GM18505 (cell line): ENCODE measurements at regions not wholly inside any gene's neighbourhood (a gene's known extent, or its start where the extent isn't known, plus 50 kb on each side); places are given as distances from the start of the nearest gene placed in this dataset.

Experiments used
- ATAC-seq: cut with Tn5 transposase; IDR thresholded peaks from one replicate; pipeline ENCODE4 v1.9.1; 2021; ENCODE audit not compliant: unreplicated experiment
- POLR2A ChIP-seq: IDR thresholded peaks from 4 replicates; pipeline ENCODE4 v1.6.1; 2011; ENCODE audit warnings: borderline replicate concordance; ENCODE audit not compliant: insufficient read depth, insufficient read length; ENCODE audit errors: extremely low read depth

DNA sequence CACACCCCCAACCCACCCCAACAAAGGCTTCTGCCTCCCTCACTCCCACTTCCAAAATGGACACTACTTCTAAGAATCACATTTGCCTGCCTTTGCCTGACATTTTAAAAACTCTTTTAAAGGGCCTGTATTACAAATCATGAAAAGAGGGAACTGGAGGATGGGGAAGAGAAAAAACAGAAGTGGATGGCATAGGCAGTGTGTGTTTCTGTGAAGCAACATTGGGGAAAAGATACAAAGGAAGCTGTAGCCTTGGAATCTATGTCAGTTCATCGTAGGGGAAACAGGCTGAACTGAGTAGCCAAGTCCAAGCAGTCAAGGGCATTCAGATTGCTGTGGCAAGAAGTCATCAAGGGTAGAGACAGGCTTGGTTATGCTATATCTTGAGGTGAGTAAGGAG, 273.9 kb downstream of the BTG1 start:
- TF ChIP-seq POLR2A: no peak
- ATAC-seq: no peak

DNA sequence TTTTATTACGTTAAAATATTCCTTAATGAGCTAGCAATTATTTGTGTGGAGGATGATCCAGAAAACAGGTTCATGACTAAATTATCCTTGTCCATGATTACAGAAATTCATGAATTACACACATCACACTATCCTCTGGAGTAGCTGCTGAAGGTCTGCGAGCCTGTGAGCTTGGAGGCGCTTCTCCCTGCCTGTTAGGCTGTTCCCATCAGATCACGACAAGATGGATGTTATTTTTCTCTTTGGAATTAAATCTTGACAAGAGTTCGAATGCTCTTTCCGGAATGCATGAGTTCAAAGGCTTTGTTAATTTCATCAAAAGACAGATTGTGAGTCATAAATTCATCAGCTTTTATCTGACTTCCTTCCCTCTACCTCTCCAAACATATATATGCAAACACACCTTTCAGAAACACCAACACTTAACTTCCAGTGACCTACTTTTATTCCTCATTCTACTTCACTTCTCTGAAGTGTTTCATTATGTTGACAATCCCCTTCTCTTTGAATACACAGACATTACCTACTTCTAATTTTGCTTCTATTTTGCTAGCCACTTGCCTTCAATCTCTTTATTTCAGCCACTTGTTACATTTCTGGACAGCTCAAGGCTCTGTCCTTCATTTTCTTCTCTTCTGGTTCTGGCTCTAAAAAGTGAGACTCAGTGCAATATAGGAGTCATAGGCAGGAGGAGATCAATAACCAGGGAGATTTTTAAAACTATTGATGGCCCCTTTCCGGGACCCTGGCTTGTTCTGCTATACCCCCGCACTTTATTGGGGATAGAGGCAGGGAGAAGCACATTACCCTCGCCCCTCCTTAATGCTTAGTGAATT, 274.6 kb downstream of the BTG1 start:
- ATAC-seq: no peak
- no peak for TF ChIP-seq POLR2A

DNA sequence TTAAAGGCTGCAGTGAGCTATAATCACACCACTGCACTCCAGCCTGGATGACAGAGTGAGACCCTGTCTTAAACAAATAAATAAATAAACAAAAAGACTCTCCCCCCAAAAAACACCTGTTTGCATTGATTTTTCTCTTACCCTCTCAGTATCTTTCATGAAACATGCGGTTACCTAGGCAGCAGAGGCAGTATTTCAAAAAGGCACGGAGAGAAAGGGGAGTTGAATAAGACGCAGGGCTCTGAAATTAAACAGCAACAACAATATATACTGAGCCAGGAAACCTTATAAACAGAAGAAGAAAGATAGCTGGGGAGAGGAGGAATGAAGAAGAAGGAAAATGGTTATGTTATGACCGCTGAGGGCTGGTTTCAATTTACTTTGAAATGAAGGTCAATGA, 277.6 kb downstream of the BTG1 start:
- no peak for TF ChIP-seq POLR2A

DNA sequence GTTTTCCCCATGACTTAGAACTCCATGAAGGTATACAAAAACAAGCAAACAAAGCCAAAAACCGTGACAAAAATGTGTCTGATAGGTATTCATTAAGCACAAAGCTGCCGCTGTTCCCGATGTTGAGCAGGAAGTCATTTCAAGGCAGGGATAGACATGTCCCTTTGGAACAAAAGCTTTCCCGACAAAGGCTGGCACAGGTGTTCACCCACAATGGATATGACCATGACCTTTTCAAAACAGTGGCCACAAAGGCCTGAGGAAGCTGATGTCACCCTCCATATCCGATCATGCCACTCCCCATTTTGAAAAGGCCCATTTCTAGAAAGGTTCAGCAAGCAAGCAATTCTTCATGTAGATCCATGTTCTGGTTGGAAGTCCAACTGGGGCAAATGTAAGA, 279.1 kb downstream of the BTG1 start:
- no peak for TF ChIP-seq POLR2A
- no peak for ATAC-seq

More for the DNA sequence above, 277.6 kb downstream of the BTG1 start:
- no peak for ATAC-seq

DNA sequence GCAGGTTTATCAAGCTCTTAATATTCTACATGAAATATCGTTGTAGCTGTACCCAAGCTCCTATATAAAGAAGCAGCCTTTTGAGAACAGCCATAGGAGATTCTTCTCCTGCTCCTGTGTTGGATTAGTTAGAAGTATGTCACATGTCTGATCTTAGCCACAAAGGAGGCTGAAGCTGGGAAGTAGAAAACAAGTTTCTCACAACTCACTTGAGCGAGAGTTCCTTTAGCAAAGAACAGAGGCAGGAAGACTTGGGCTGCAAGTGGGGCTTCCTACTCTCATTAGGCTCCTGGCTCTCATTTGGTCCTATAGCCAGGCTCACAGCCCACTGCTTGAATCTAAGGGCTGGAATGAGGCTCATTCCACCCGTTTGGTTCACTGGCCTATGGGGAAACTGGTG, 281.9 kb downstream of the BTG1 start:
- no peak for TF ChIP-seq POLR2A
- ATAC-seq: no peak

DNA sequence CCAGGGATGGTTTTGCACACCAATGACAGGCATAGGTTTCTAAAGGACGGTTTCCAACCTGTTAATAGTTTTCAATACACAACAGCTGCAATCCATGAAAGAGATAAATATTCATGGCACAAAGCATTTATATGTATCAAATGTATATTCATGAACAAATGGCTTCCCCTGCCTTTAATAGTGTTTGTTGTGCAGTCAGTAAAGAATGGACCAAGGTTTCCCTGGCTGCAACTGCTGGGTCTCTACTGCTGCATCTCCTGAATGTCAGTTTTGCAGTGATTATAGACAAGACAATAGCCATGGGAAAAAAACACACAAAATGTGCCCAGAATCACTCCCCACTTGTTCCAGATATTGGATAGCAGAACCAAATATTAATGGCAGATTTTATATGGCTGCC, 284.1 kb downstream of the BTG1 start:
- ATAC-seq: no peak

DNA sequence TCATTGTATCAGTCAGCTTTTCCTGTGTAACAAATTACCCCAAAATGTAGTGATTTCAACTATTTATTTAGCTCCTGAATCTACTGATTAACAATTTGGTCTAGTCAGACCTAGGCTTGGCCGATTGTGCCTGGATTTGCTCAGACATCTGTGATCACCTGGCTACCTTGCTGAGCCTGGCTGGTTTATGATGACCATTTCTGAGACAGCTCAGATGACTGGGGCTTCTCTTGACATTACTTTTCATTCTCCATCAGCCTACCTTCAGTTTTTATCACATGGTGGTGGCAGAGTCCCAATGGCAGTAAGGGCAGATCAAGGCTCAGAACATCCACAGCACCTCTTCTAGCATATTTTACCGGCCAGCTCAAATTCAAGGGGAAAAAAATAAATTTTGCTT, 286.3 kb downstream of the BTG1 start:
- ATAC-seq: no peak
- TF ChIP-seq POLR2A: no peak

More for the DNA sequence above, 284.1 kb downstream of the BTG1 start:
- TF ChIP-seq POLR2A: no peak

DNA sequence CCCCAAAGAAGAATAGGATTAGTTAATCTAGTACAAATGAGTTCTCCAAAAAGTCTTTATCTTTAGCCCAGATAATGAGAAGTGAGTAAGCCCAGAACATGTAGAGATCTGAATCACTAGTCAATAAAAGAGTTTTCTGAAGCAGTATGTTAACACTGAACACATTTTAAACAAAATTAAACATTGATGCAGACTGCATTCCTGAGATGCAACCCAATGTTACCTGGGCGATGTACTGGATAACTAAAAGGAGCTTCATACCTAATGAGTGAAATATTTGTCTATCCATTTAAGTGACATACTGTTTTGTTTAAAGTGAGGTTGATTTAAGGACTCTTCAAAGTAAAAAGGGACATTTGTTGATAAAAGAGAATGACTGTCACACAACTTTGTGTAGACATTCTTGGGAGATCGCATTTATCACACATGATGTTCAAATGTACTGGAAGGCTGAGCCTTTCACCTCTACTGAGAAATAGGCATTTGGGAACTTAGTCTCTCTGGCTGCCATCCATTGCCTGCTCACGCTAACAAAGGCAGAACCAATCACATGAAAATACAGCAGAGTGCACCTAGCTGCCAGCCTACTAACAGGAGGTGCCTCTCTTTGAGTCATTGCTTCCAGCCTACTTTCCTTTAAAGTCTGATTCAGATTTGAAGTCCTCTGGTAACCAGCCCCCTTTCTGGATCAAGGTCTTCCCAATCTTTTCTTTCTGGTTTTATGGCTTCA, 287.7 kb downstream of the BTG1 start:
- no peak for ATAC-seq
- no peak for TF ChIP-seq POLR2A

DNA sequence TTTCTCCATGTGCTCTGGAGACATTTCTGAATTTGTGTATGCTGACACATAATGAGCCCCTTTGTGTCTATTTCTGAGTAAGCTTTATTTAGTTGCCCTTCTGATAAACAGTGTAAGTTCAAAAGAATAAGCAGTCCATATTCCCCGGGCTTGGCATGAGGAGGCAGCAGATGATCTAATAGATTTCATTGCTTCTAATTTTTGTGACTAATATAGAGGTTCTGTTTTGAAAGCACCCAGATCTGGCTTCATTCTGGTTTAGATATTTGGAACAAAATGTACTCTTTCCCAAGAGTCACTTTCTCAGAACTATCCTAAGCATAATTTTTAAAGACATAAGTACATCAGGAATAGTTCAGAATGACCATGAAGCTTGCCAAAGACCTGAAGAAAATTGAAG, 290.9 kb downstream of the BTG1 start:
- ATAC-seq: no peak
- no peak for TF ChIP-seq POLR2A

DNA sequence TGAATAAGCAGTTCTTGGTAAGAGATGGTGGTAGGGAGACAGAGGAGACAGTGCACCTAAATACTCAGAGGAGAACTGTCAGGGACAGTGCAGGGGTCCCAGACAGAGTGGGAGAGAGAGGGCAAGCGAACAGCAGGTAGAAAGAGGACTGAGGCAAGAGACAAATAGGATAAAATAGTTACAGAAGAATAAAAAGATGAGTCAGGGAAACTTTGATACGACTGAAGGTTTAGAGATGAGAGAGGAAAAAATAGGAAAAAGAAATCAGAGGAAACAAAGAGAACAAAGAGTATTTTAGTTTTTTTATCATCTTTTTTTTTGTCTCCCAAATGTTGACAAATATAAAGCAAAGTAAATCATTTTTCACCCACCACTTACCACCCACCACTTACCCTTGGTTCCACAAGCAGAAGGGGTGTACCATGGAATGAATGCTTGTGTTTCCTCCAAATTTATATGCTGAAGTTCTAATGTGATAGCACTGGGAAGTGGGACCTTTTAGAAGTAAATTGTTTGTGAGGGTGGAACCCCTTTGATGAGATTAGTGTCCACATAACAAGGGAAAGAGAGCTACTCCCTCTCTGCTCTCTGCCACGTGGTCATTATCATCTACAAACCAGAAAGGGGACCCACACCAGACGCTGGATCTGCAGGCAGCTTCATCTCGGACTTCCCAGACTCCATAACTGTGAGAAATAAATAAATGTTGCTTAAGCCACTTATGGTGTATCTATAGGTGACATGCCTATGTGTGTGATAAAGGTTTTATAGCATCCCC, 292.1 kb downstream of the BTG1 start:
- ATAC-seq: no peak
- TF ChIP-seq POLR2A: no peak

DNA sequence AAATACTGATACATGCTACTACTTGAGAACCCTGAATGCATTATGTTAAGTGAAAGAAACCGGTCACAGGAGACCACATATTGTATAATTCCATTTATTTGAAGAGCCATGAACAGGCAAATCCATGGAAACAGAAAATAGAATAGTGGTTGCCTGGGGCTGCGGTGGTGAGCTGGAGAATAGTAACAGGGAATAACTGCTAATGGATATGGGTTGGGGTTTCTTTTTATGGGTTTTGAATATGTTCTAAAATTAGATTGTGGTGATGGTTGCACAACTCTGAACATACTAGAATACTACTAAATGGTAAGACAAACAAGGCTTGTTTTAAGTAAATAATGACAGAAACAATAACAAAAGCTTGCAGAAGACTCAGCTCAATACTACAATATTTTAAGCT, 293.0 kb downstream of the BTG1 start:
- no peak for TF ChIP-seq POLR2A
- ATAC-seq: no peak

DNA sequence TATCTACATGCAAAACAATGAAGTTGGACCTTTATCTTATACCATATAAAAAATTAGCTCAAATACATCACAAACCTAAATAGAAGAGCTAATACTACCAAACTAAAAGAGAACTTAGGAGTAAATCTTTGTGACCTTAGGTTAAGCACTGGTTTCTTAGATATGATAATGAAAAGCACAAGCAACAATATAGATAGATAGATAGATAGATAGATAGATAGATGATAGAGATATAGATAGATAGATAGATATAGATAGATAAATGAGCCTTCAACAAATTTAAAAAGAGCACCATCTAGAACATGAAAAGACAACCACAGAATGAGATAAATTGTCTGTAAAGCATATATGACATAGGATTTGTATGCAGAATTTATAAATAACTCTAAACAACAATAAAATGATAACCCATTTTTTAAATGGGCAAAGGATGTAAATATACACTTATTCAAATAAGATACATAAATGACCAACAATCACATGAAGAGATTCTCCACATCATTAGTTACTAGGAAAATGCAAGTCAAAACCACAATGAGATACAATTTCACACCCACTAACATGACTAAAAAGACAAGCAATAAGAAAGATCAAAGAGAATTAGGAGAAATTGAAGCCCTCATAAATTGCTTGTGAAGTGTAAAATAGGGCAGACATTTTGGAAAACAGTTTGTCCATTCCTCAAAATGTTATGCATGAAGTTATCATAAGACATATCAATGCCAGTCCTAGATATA, 293.7 kb downstream of the BTG1 start:
- ATAC-seq: no peak
- TF ChIP-seq POLR2A: no peak

DNA sequence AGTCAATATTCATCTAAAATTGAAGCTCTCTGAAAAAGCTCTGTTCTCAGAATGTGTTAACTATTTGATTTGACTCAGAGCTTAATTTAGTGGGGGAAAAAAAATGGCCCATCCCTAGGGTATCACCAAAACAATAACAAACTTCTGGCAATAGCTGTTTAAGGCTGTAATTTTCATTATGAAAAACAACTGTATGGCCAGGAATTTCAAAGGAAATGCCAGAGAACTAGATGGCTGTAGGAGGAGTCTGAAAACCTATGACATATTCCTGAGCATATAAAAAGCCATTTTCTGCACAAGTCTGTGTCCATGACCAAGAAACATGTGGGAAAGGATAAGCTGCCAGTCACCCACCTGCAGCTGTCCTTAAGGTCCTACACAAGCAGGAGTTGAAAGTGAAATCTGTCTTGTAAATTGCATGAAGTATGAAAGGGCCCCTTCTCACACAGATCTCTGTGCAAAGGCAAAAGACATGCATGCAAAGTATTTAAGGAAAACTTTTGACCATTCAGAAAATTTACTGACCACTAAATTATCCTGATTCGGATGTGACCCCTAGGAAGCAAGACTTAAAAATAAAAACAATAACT, 299.1 kb downstream of the BTG1 start:
- no peak for TF ChIP-seq POLR2A
- no peak for ATAC-seq

DNA sequence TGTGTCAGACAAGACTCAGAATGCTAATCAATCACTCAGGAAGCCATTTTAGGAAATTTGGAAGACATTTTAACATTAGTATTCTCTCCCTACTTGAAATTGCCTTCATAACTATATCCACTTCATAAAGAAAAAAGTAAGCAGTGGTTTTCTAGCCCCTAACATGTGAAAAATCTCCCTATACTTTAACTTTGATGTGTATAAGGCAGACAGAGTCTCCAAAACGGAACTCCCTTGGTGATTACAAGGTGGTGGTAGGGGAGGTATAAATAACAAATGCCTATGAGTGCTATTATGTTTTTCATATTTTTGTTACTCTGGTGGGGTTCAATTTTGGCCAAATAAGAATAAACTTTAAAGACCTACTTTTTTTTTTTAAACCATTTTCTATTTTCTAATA, 300.3 kb downstream of the BTG1 start:
- TF ChIP-seq POLR2A: no peak
- ATAC-seq: no peak
